HEK293 (cell line): ENCODE measurements at regions not wholly inside any gene's neighbourhood (a gene's known extent, or its start where the extent isn't known, plus 50 kb on each side); places are given as distances from the start of the nearest gene placed in this dataset.

Experiments
- MYNN ChIP-seq: fragments of 450-650 bp; formaldehyde crosslinking; IDR thresholded peaks from 2 replicates; pipeline ENCODE4 v1.5.1; 2016; ENCODE audit warnings: missing biosample characterization, missing genetic modification characterization, borderline replicate concordance
- ZBTB1 ChIP-seq: fragments of 450-650 bp; formaldehyde crosslinking; IDR thresholded peaks from 2 replicates; pipeline ENCODE4 v1.5.1; 2016; ENCODE audit warnings: missing biosample characterization, missing genetic modification characterization
- ZBTB49 ChIP-seq: fragments of 450-650 bp; formaldehyde crosslinking; IDR thresholded peaks from 2 replicates; pipeline ENCODE4 v1.5.1; 2016; ENCODE audit warnings: missing biosample characterization, missing genetic modification characterization, low read depth
- ZNF19 ChIP-seq: fragments of 450-650 bp; formaldehyde crosslinking; IDR thresholded peaks from 2 replicates; pipeline ENCODE4; 2016; ENCODE audit warnings: missing biosample characterization, missing genetic modification characterization, low read depth
- ZNF248 ChIP-seq: fragments of 450-650 bp; formaldehyde crosslinking; IDR thresholded peaks from 2 replicates; pipeline ENCODE4 v1.5.1; 2017; ENCODE audit warnings: missing biosample characterization, missing genetic modification characterization
- ZNF335 ChIP-seq: fragments of 450-650 bp; formaldehyde crosslinking; conservative IDR thresholded peaks from 2 replicates; pipeline ENCODE4 v1.5.1; 2016; ENCODE audit warnings: missing biosample characterization, missing genetic modification characterization
- ZNF37A ChIP-seq: fragments of 450-650 bp; IDR thresholded peaks from 2 replicates; pipeline ENCODE4 v1.5.1; 2018; ENCODE audit warnings: missing biosample characterization, missing genetic modification characterization
- ZNF830 ChIP-seq: fragments of 450-650 bp; IDR thresholded peaks from 2 replicates; pipeline ENCODE4 v1.5.0; 2018; ENCODE audit warnings: missing biosample characterization, missing genetic modification characterization, low read depth, mild to moderate bottlenecking, moderate library complexity
- ZNF837 ChIP-seq: fragments of 450-650 bp; formaldehyde crosslinking; IDR thresholded peaks from 2 replicates; pipeline ENCODE4 v1.5.1; 2016; ENCODE audit warnings: missing biosample characterization, missing genetic modification characterization
- TF ChIP-seq, protein P1 (sequence below): fragments of 450-650 bp; formaldehyde crosslinking; IDR thresholded peaks from 2 replicates; pipeline ENCODE4 v1.5.1; 2016; ENCODE audit warnings: missing biosample characterization, missing genetic modification characterization
- TF ChIP-seq, protein P2 (sequence below): fragments of 450-650 bp; formaldehyde crosslinking; IDR thresholded peaks from 2 replicates; pipeline ENCODE4 v1.5.1; 2016; ENCODE audit warnings: missing biosample characterization, missing genetic modification characterization

DNA sequence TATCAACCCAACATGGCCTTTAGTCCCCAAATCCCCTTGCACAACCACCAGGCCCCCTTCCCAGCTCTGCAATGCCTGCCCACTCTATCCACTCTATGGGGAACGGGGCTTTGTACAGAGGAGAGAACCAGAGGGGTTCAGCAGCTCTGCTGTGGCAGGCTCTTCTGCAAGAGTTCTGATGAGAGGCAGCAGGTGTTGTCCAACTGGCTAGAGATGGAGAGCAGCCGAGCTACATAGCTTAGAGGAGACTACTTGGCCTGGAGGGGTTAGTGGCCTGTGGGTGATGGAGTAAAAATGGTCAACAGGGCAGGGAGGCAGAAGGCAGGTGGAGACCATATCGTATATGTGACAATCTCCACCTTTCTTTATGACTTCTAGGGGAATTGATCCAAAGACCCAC is 103.0 kb downstream of the QPCT start:
- no peak for TF ChIP-seq ZNF37A
- TF ChIP-seq, protein P1, sequence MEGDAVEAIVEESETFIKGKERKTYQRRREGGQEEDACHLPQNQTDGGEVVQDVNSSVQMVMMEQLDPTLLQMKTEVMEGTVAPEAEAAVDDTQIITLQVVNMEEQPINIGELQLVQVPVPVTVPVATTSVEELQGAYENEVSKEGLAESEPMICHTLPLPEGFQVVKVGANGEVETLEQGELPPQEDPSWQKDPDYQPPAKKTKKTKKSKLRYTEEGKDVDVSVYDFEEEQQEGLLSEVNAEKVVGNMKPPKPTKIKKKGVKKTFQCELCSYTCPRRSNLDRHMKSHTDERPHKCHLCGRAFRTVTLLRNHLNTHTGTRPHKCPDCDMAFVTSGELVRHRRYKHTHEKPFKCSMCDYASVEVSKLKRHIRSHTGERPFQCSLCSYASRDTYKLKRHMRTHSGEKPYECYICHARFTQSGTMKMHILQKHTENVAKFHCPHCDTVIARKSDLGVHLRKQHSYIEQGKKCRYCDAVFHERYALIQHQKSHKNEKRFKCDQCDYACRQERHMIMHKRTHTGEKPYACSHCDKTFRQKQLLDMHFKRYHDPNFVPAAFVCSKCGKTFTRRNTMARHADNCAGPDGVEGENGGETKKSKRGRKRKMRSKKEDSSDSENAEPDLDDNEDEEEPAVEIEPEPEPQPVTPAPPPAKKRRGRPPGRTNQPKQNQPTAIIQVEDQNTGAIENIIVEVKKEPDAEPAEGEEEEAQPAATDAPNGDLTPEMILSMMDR (tag by site-specific recombination): no peak
- TF ChIP-seq ZNF837 (tag by site-specific recombination): no peak
- no peak for TF ChIP-seq ZNF19 (tag by site-specific recombination)
- TF ChIP-seq ZBTB1 (tag by site-specific recombination): no peak
- TF ChIP-seq ZNF830 (tag by site-specific recombination): no peak
- no peak for TF ChIP-seq MYNN (tag by site-specific recombination)
- TF ChIP-seq ZNF335 (tag by site-specific recombination): no peak
- no peak for TF ChIP-seq ZBTB49 (tag by site-specific recombination)
- TF ChIP-seq, protein P2, sequence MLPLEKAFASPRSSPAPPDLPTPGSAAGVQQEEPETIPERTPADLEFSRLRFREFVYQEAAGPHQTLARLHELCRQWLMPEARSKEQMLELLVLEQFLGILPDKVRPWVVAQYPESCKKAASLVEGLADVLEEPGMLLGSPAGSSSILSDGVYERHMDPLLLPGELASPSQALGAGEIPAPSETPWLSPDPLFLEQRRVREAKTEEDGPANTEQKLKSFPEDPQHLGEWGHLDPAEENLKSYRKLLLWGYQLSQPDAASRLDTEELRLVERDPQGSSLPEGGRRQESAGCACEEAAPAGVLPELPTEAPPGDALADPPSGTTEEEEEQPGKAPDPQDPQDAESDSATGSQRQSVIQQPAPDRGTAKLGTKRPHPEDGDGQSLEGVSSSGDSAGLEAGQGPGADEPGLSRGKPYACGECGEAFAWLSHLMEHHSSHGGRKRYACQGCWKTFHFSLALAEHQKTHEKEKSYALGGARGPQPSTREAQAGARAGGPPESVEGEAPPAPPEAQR (tag by site-specific recombination): no peak
- no peak for TF ChIP-seq ZNF248 (tag by site-specific recombination)
